ENCODE measurements at regions not wholly inside any gene's neighbourhood (a gene's known extent, or its start where the extent isn't known, plus 50 kb on each side); places are given as distances from the start of the nearest gene placed in this dataset.
"Not testable (repeated sequence)": the region's sequence is repeated elsewhere in the genome, so short reads cannot be mapped to it uniquely, and the experiment has no call there.

- FAIRE-seq: not testable (repeated sequence)
These were observed 205.9 kb upstream of the FRG1 start for GRCh38 chr4:189734648-189735267.

GRCh38 chr4:189736656-189737055 lies 204.0 kb upstream of the FRG1 start:
- FAIRE-seq; DNase-seq (ENCODE audit: extremely low spot score, insufficient read length, low read depth): not testable (repeated sequence)

More at GRCh38 chr4:189734648-189735267, 205.9 kb upstream of the FRG1 start:
- not testable (repeated sequence) for DNase-seq (ENCODE audit: extremely low spot score, insufficient read length, low read depth)

- FAIRE-seq: not testable (repeated sequence)
These were observed 200.6 kb upstream of the FRG1 start for GRCh38 chr4:189740118-189740517.

GRCh38 chr4:189740873-189741272 lies 199.8 kb upstream of the FRG1 start:
- FAIRE-seq (no peak), DNase-seq (ENCODE audit: extremely low spot score, insufficient read length, low read depth) (no peak)

More at GRCh38 chr4:189740118-189740517, 200.6 kb upstream of the FRG1 start:
- not testable (repeated sequence) for DNase-seq (ENCODE audit: extremely low spot score, insufficient read length, low read depth)

DNA sequence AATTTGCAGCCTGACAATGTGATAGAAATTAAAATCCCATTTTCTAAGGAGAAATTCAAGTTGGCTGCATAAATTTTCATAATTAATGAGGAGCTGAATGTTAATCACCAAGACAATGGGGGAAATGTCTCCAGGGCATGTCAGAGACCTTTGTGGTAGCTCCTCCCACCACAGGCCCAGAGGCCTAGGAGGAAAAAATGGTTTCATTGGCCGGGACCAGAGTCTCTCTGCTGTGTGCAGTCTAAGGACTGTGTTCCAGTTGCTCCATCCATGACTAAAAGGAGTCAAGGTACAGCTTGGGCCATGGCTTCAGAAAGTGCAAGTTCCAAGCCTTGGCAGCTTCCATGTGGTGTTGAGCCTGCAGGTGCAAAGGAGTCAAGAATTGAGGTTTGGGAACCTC lies 187.6 kb upstream of the FRG1 start:
- not testable (repeated sequence) for DNase-seq (ENCODE audit: extremely low spot score, insufficient read length, low read depth); FAIRE-seq

DNA sequence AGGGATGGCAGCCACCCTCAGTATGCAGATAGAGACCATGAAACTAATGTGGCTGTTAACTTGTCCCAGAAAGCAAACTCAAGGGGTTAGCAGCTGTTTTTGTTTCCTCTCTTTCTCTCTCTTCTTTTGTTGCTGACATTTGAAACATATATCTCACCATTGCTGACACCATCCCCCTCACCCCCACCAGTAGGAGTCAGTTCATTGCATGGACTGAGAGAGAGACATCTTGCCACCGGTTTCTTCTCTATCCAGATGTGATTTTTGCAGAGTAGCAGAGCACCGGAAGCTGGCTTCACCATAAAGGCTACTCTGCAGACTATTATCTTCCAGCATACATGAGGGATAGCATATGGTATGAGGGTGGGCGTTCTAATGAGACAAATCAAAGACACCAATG lies 177.1 kb upstream of the FRG1 start:
- DNase-seq (ENCODE audit: extremely low spot score, insufficient read length, low read depth): no peak
- FAIRE-seq: no peak

- FAIRE-seq (no peak), DNase-seq (ENCODE audit: extremely low spot score, insufficient read length, low read depth) (no peak)
These were observed 175.4 kb upstream of the FRG1 start for GRCh38 chr4:189765301-189765700.

- DNase-seq (ENCODE audit: extremely low spot score, insufficient read length, low read depth) (no peak), FAIRE-seq (no peak)
These were observed 174.9 kb upstream of the FRG1 start for GRCh38 chr4:189765736-189766135.

- no peak for DNase-seq (ENCODE audit: extremely low spot score, insufficient read length, low read depth)
- no peak for FAIRE-seq
These were observed 172.7 kb upstream of the FRG1 start for GRCh38 chr4:189767941-189768340.

DNA sequence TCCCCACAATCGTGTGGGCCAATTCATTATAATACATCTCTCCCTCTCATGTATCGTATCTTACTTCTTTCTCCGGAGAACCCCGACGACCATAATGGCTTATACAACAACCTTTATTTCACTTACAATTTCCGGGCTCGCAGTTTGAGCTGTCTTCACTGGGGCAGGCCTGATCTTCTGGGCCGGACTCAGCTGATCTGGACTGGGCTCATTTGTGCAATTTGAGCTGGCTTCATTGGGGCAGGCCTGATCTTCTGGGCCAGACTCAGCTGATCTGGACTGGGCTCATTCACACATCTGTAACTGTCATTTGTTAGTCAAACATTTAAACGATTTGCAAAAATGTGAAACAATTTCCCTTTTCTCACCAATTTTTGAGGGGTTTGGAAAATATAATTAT lies 171.5 kb upstream of the FRG1 start:
- no peak for FAIRE-seq
- DNase-seq (ENCODE audit: extremely low spot score, insufficient read length, low read depth): no peak

GRCh38 chr4:189771696-189772361 lies 168.8 kb upstream of the FRG1 start:
- no peak for FAIRE-seq
- DNase-seq (ENCODE audit: extremely low spot score, insufficient read length, low read depth): no peak

- FAIRE-seq (no peak), DNase-seq (ENCODE audit: extremely low spot score, insufficient read length, low read depth) (no peak)
These were observed 166.8 kb upstream of the FRG1 start for GRCh38 chr4:189773909-189774308.

GRCh38 chr4:189779281-189779980 lies 161.2 kb upstream of the FRG1 start:
- no peak for DNase-seq (ENCODE audit: extremely low spot score, insufficient read length, low read depth)

DNA sequence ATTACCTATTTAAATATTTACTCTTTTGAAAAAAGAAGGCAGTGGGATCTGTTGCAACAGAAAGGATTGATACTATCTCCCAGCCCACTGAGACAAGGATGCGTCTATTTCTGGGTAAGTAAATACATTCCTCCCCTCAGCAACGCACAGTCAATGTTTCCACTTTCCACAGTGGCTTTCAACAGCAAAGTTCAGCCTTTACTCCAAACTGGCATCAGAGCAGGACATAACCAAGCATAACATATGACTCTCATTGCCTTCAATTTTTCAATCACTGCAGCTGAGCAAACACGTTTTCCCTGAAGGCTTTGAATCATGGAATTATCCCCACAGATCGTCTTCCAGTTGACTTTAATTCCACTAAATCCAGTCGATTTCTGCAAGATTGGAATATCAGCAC lies 160.3 kb upstream of the FRG1 start:
- FAIRE-seq: no peak
- no peak for DNase-seq (ENCODE audit: extremely low spot score, insufficient read length, low read depth)

More at GRCh38 chr4:189779281-189779980, 161.2 kb upstream of the FRG1 start:
- no peak for FAIRE-seq

DNA sequence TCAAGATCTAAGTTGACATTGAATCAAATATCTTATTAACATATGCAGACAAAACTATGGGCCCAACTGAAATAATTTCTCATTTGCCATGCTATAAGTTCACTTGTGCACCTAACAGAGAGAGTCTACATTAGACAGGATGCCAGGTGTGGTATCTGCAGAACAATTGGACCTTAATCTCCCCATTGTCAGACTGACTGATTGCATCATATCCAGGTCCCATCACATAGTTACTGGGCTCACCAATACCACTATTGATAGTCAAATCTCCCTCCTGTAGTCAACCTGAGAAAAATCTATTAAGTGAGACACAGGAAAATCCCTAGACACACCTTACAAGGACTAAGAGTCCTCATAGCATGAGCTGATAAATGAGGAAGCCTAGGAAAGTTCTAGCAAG lies 156.0 kb upstream of the FRG1 start:
- FAIRE-seq (no peak), DNase-seq (ENCODE audit: extremely low spot score, insufficient read length, low read depth) (no peak)

- DNase-seq (ENCODE audit: extremely low spot score, insufficient read length, low read depth): no peak
- no peak for FAIRE-seq
These were observed 155.4 kb upstream of the FRG1 start for GRCh38 chr4:189785257-189785656.

DNA sequence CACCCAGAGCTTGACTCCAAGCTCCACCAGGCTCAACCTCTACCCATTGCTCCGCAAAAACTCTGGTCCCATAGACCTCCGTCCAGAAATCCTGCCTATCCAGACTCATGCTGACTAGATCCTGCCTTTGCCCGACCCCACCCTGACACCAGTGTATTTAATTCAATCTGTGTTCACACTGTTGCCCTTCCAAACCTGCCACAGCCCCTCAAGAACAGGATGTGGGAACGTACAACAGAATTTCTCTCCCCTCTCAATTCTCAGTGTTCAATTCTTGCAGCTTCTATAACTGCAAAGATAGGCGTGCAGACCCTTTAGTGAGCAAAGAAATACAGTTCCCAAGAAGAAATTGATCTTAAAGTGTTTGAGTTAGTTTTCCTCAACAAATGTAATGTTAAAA lies 154.2 kb upstream of the FRG1 start:
- DNase-seq (ENCODE audit: extremely low spot score, insufficient read length, low read depth) (no peak), FAIRE-seq (no peak)

DNA sequence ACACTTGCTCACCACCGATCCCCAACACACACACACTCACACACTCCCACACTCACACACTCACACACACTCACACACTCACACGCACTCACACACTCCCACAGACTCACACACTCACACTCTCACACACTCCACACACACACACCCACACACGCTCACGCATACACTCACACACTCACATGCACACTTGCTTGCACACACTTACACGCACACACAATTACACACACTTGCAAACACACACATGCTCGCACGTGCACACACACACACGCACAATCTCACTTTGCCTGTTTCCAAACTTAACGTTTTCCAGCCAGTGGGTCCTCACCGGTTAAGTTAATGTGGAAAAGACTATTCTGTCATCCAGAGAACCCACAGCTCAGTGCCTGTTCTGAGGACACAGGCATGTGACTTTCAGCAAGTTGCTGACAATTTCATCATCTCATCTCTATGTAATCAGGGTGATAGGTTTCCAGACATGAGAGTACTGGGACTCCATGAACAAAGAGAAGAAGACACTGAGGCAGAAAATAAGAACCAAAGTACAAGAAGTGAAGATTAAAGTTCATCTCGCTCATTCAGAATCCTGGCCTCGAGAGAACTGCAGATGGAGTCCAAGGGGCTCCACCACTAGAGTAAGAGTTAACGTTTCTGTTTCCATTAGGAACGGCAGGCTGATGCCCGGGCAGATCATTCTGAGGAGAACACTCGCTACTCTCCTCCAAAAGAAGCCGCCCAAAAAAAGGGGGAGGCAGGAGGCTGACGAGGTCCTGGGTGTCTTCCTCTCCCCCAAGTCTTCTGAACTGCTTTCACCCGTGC lies 153.2 kb upstream of the FRG1 start:
- DNase-seq (ENCODE audit: extremely low spot score, insufficient read length, low read depth): no peak
- FAIRE-seq: no peak

DNA sequence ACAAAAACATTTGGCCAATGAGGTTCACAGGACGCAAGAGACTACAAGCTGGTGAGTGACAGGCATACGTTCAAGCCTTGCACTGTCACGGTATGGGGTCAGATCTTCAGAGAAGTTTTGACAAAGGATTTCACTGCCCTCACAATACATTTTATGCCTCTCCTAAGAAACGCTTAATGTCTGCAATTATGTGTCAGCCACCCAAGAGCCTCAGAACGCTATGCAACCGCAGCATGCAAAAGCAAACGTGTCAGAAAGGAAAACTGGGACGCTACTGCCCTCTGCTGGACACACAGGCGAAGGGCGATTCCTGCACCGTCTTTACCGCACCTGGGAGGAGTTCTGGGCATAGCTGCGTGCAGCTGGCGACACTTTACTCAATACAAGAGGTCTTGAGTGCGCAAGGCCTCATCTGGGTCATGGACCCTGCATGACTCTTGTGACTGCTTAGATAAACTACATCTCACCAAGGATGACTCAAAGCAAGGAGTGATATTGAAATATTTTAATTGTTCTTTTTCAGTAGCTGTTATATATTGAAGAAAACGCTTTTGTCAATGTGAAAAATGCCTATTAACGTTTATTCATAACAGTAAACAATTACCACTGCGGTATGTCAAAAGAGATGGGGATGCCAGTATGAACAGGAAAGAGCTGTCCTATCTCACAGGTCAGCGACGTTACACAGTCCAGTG lies 147.6 kb upstream of the FRG1 start:
- DNase-seq (ENCODE audit: extremely low spot score, insufficient read length, low read depth) (peak; percentile 18), FAIRE-seq (peak; percentile 75)
